Panc1 (cell line): ENCODE measurements at regions not wholly inside any gene's neighbourhood (a gene's known extent, or its start where the extent isn't known, plus 50 kb on each side); places are given as distances from the start of the nearest gene placed in this dataset.

Experiments used
- ATAC-seq: fragments of 200-7000 bp; cut with Tn5 transposase; 2 replicates; pipeline ENCODE4 v1.9.1; 2020; ENCODE audit warnings: mild to moderate bottlenecking, moderate library complexity
- BruUV-seq: library from RNA; stranded (reverse); fragments of 400-500 nt; replicated peaks from 2 replicates; lab custom pipeline; 2021; lab: Mats Ljungman, UMichigan
- CTCF ChIA-PET: fragments of 300-600 bp; sonication (Branson Sonifier 250); formaldehyde crosslinking; loops from one replicate; lab custom pipeline; 2022; ENCODE audit warnings: antibody characterized with exemption; lab: Charles Lee
- POLR2A ChIA-PET: fragments of 300-600 bp; sonication (Branson Sonifier 250); formaldehyde crosslinking; loops from one replicate; lab custom pipeline; 2022; ENCODE audit warnings: antibody characterized with exemption; lab: Charles Lee
- DNase-seq: peaks from one replicate; pipeline ENCODE4 v3.0.0-alpha.2; 2010; ENCODE audit warnings: low read depth, low spot score
- H3K27ac ChIP-seq: 2 replicates; pipeline ENCODE4 v1.5.1; 2011; ENCODE audit warnings: mild to moderate bottlenecking, low read length, inconsistent platforms
- H3K27me3 ChIP-seq: fragments of 200-500 bp; sonication (Bioruptor generic); 2 replicates; pipeline ENCODE4 v1.6.0; 2014; ENCODE audit warnings: low read length, inconsistent platforms; ENCODE audit not compliant: control insufficient read depth, insufficient read depth
- H3K36me3 ChIP-seq: fragments of 200-500 bp; sonication (Bioruptor generic); 2 replicates; pipeline ENCODE4 v1.5.1; 2014; ENCODE audit warnings: inconsistent platforms, mild to moderate bottlenecking, low read length, moderate library complexity; ENCODE audit not compliant: control insufficient read depth, insufficient read depth
- H3K4me1 ChIP-seq: 2 replicates; pipeline ENCODE4 v1.5.1; 2011; ENCODE audit warnings: inconsistent platforms, mild to moderate bottlenecking, low read length, moderate library complexity; ENCODE audit not compliant: control insufficient read depth, insufficient read depth
- H3K4me3 ChIP-seq, 2 experiments: 2 replicates each; pipeline ENCODE4 v1.5.1; 2011 to 2012; ENCODE audit warnings: low read depth in 2 of 2, low read length in 2 of 2, mild to moderate bottlenecking in 2 of 2, inconsistent platforms in 1 of 2, moderate library complexity in 1 of 2
- H3K9me3 ChIP-seq: fragments of 200-500 bp; sonication (Bioruptor generic); 2 replicates; pipeline ENCODE4 v1.5.1; 2014; ENCODE audit warnings: low read depth, mild to moderate bottlenecking, inconsistent platforms, low read length, moderate library complexity; ENCODE audit not compliant: control insufficient read depth, insufficient read depth
- CTCF ChIP-seq: fragments of 450-650 bp; IDR thresholded peaks from 2 replicates; pipeline ENCODE4 v1.5.1; 2017; ENCODE audit warnings: mild to moderate bottlenecking
- POLR2AphosphoS5 ChIP-seq: IDR thresholded peaks from 2 replicates; pipeline ENCODE4 v1.6.1; 2012; ENCODE audit warnings: mild to moderate bottlenecking, low read depth, low read length, moderate library complexity
- REST ChIP-seq, 2 experiments: IDR thresholded peaks; 2 replicates each; pipeline ENCODE4 v1.6.1; 2011 to 2012; ENCODE audit warnings: low read depth in 2 of 2, control low read depth in 1 of 2, low read length in 1 of 2, mild to moderate bottlenecking in 1 of 2, moderate library complexity in 1 of 2; ENCODE audit not compliant: insufficient read depth in 1 of 2
- SIN3A ChIP-seq: IDR thresholded peaks from 2 replicates; pipeline ENCODE4 v1.6.1; 2012; ENCODE audit warnings: low read depth, mild to moderate bottlenecking, low read length, moderate library complexity, borderline replicate concordance; ENCODE audit not compliant: insufficient read depth
- TCF7L2 ChIP-seq: IDR thresholded peaks from 2 replicates; pipeline ENCODE4 v1.6.1; 2011; ENCODE audit warnings: mild to moderate bottlenecking, low read depth, low read length, inconsistent platforms
- in situ Hi-C: cut with HindIII; loops from 2 replicates; pipeline ENCODE4 v1.10.0; 2016; ENCODE audit warnings: low sequenced_read_pairs, low pct_unique_long_range_greater_than_20kb
- intact Hi-C: fragments of 100-400 bp; cut with micrococcal nuclease; formaldehyde crosslinking; loops from one replicate; pipeline ENCODE4 v1.10.0; 2022; ENCODE audit not compliant: unreplicated experiment

GRCh38 chr10:121221991-121222390, 370.8 kb downstream of the WDR11 start:
- TF ChIP-seq CTCF (no peak), POLR2AphosphoS5 (no peak), REST (IDR thresholded peaks at IDR 0.05; ENCODE audit: insufficient read depth in 1 of 2, low read depth in 2 of 2, low read length in 1 of 2) (no peak), TCF7L2 (no peak), SIN3A (no peak)
- BruUV-seq, result no TSS peak
- intact Hi-C loops (no loop called here), in situ Hi-C loops (no loop called here)
- Histone ChIP-seq H3K9me3 (no peaks in the 10 kb centered on the region), H3K4me1 (no peaks in the 10 kb centered on the region), H3K27ac (no peak overlapping the region), H3K4me3 (no peak overlapping the region), H3K36me3 (no peaks in the 10 kb centered on the region), H3K27me3 (peaks cover 4% of the 10 kb centered on the region; the same call in 1 of the 2 replicates)
- no peak for ATAC-seq
- POLR2A ChIA-PET, result no interaction called here
- CTCF ChIA-PET, result no interaction called here
- no peak for DNase-seq

GRCh38 chr10:121222842-121223241, 371.7 kb downstream of the WDR11 start:
- no peaks in the 10 kb centered on the region for H3K9me3 ChIP-seq
- CTCF ChIA-PET, result no interaction called here
- H3K27ac ChIP-seq, result no peak overlapping the region
- peaks cover 4% of the 10 kb centered on the region; the same call in 1 of the 2 replicates for H3K27me3 ChIP-seq
- BruUV-seq, result no TSS peak
- POLR2A ChIA-PET, result no interaction called here
- intact Hi-C loops, result no loop called here
- no peaks in the 10 kb centered on the region for H3K4me1 ChIP-seq
- DNase-seq (no peak), ATAC-seq (no peak)
- no peak overlapping the region for H3K4me3 ChIP-seq
- no peaks in the 10 kb centered on the region for H3K36me3 ChIP-seq
- in situ Hi-C loops, result no loop called here
- TF ChIP-seq REST (IDR thresholded peaks at IDR 0.05; ENCODE audit: insufficient read depth in 1 of 2, low read depth in 2 of 2, low read length in 1 of 2), result no peak
- TF ChIP-seq SIN3A, result no peak
- no peak for TF ChIP-seq TCF7L2
- TF ChIP-seq POLR2AphosphoS5, result no peak
- TF ChIP-seq CTCF, result no peak
